Testis (tissue), 2 donors: ENCODE measurements at regions not wholly inside any gene's neighbourhood (a gene's known extent, or its start where the extent isn't known, plus 50 kb on each side); places are given as distances from the start of the nearest gene placed in this dataset.
"Not testable (repeated sequence)": the region's sequence is repeated elsewhere in the genome, so short reads cannot be mapped to it uniquely, and the experiment has no call there.

Experiments used
- POLR2A ChIP-seq: fragments of 450-650 bp; IDR thresholded peaks from one replicate; pipeline ENCODE4 v1.6.1; 2017; ENCODE audit warnings: antibody characterized with exemption, mild to moderate bottlenecking, moderate library complexity
- TF ChIP-seq, protein P1 (sequence below), 3 experiments: fragments of 450-650 bp in 2 of 3; fragments of 200-600 bp in 1 of 3; sonication (generic) in 1 of 3; IDR thresholded peaks; one replicate each; pipeline ENCODE4 v1.5.1; 2016 to 2019; ENCODE audit warnings: antibody characterized with exemption in 3 of 3, mild to moderate bottlenecking in 2 of 3, moderate library complexity in 1 of 3

DNA sequence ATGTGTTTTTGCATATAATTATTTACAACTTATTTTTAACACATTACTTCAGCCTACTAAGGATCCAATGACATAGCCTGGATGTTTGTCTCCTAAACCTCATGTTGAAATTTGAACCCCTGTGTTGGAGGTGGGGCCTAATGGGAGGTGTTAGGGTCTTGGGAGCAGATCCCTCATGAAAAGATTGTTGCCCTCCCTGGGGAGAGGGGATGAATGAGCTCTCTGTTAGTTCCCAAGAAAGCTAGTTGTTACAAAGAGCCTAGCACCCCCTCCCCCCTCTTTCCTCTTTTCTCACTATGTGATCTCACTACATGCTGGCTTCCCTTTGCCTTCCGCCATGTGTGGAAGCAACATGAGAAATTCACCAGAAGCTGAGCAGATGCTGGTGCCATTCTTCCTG is 196.1 kb downstream of the SPATA31A1 start:
- TF ChIP-seq POLR2A, result not testable (repeated sequence)
- TF ChIP-seq, protein P1, sequence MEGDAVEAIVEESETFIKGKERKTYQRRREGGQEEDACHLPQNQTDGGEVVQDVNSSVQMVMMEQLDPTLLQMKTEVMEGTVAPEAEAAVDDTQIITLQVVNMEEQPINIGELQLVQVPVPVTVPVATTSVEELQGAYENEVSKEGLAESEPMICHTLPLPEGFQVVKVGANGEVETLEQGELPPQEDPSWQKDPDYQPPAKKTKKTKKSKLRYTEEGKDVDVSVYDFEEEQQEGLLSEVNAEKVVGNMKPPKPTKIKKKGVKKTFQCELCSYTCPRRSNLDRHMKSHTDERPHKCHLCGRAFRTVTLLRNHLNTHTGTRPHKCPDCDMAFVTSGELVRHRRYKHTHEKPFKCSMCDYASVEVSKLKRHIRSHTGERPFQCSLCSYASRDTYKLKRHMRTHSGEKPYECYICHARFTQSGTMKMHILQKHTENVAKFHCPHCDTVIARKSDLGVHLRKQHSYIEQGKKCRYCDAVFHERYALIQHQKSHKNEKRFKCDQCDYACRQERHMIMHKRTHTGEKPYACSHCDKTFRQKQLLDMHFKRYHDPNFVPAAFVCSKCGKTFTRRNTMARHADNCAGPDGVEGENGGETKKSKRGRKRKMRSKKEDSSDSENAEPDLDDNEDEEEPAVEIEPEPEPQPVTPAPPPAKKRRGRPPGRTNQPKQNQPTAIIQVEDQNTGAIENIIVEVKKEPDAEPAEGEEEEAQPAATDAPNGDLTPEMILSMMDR (IDR thresholded peaks at IDR 0.05), result not testable (repeated sequence)
